IMR-90 (cell line): ENCODE measurements at regions not wholly inside any gene's neighbourhood (a gene's known extent, or its start where the extent isn't known, plus 50 kb on each side); places are given as distances from the start of the nearest gene placed in this dataset.

ENCODE experiments used
- CEBPB ChIP-seq: IDR thresholded peaks from 2 replicates; pipeline ENCODE4 v1.6.1; 2012; ENCODE audit warnings: low read depth, low read length, improper control_type of control experiment
- CHD1 ChIP-seq: IDR thresholded peaks from 2 replicates; pipeline ENCODE4 v1.6.1; 2012; ENCODE audit warnings: low read depth, low read length, improper control_type of control experiment
- FOS ChIP-seq: fragments of 150-350 bp; IDR thresholded peaks from 2 replicates; pipeline ENCODE4 v1.6.1; 2016; ENCODE audit warnings: low read depth, low read length
- MAFK ChIP-seq: IDR thresholded peaks from 2 replicates; pipeline ENCODE4 v1.6.1; 2012; ENCODE audit warnings: low read depth, low read length, improper control_type of control experiment
- MXI1 ChIP-seq: IDR thresholded peaks from 2 replicates; pipeline ENCODE4 v1.6.1; 2012; ENCODE audit warnings: low read depth, mild to moderate bottlenecking, low read length, moderate library complexity, borderline replicate concordance
- POLR2A ChIP-seq: IDR thresholded peaks from 2 replicates; pipeline ENCODE4 v1.6.1; 2012; ENCODE audit warnings: mild to moderate bottlenecking, low read depth, low read length
- RAD21 ChIP-seq: IDR thresholded peaks from 2 replicates; pipeline ENCODE4 v1.6.1; 2012; ENCODE audit warnings: low read length, improper control_type of control experiment
- RCOR1 ChIP-seq: IDR thresholded peaks from 2 replicates; pipeline ENCODE4 v1.6.1; 2012; ENCODE audit warnings: mild to moderate bottlenecking, low read length, improper control_type of control experiment; ENCODE audit not compliant: insufficient replicate concordance
- TF ChIP-seq, protein P1 (sequence below): conservative IDR thresholded peaks from 2 replicates; pipeline ENCODE4 v1.5.1; 2012; ENCODE audit warnings: mild to moderate bottlenecking, low read depth, low read length, improper control_type of control experiment

DNA sequence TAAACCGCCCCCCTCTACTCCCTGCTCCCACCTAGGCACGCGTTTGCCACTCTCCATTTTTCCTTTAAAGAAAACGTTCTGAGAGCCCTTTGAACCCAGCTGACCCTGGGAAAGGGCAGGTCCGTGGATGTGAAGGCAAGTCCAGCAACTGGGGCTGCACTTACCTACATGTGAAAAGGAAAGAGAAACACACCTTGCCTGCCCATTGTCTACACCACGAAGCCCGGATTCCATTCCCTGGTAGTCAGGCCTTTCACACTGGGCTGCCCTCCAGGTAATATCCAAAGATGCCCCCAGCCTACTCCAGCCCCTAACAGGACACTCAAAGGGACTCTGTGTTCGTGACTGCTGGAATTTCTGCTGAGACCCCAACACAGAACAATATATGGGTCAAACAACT lies 94.4 kb downstream of the CD83 start:
- TF ChIP-seq, protein P1, sequence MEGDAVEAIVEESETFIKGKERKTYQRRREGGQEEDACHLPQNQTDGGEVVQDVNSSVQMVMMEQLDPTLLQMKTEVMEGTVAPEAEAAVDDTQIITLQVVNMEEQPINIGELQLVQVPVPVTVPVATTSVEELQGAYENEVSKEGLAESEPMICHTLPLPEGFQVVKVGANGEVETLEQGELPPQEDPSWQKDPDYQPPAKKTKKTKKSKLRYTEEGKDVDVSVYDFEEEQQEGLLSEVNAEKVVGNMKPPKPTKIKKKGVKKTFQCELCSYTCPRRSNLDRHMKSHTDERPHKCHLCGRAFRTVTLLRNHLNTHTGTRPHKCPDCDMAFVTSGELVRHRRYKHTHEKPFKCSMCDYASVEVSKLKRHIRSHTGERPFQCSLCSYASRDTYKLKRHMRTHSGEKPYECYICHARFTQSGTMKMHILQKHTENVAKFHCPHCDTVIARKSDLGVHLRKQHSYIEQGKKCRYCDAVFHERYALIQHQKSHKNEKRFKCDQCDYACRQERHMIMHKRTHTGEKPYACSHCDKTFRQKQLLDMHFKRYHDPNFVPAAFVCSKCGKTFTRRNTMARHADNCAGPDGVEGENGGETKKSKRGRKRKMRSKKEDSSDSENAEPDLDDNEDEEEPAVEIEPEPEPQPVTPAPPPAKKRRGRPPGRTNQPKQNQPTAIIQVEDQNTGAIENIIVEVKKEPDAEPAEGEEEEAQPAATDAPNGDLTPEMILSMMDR = no peak
- no peak for TF ChIP-seq MXI1
- TF ChIP-seq POLR2A = no peak
- TF ChIP-seq FOS = no peak
- TF ChIP-seq CEBPB = no peak
- TF ChIP-seq RCOR1 = no peak
- no peak for TF ChIP-seq MAFK
- no peak for TF ChIP-seq RAD21
- no peak for TF ChIP-seq CHD1
